Smooth muscle cell (in vitro differentiated cells): ENCODE measurements at regions not wholly inside any gene's neighbourhood (a gene's known extent, or its start where the extent isn't known, plus 50 kb on each side); places are given as distances from the start of the nearest gene placed in this dataset.

Experiments
- DNase-seq: peaks from one replicate; lab custom pipeline; 2025; ENCODE audit not compliant: unreplicated experiment; lab: John Stamatoyannopoulos, UW
- H2AFZ ChIP-seq: fragments of 200-600 bp; sonication (generic); 2 replicates; pipeline ENCODE4 v1.6.0; 2016; ENCODE audit warnings: antibody characterized with exemption, low read depth, mild to moderate bottlenecking
- H3F3A ChIP-seq: fragments of 200-600 bp; sonication (generic); 2 replicates; pipeline ENCODE4 v1.6.0; 2017; ENCODE audit warnings: antibody characterized with exemption, low read depth
- H3K27ac ChIP-seq: fragments of 200-600 bp; sonication (generic); 2 replicates; pipeline ENCODE4 v1.5.1; 2016; ENCODE audit warnings: low read depth, mild to moderate bottlenecking
- H3K27me3 ChIP-seq: fragments of 200-600 bp; sonication (generic); 2 replicates; pipeline ENCODE4 v1.6.1; 2016; ENCODE audit warnings: low read depth, mild to moderate bottlenecking
- H3K36me3 ChIP-seq: fragments of 200-600 bp; sonication (generic); 2 replicates; pipeline ENCODE4 v1.5.1; 2016; ENCODE audit warnings: low read depth
- H3K4me1 ChIP-seq: fragments of 200-600 bp; sonication (generic); 2 replicates; pipeline ENCODE4 v1.5.1; 2016; ENCODE audit warnings: low read depth
- H3K4me2 ChIP-seq: fragments of 200-600 bp; sonication (generic); 2 replicates; pipeline ENCODE4 v1.6.0; 2016; ENCODE audit warnings: mild to moderate bottlenecking
- H3K4me3 ChIP-seq: fragments of 200-600 bp; sonication (generic); 2 replicates; pipeline ENCODE4 v1.5.1; 2016; ENCODE audit warnings: mild to moderate bottlenecking
- H3K79me2 ChIP-seq: fragments of 200-600 bp; sonication (generic); 2 replicates; pipeline ENCODE4 v1.6.0; 2016; ENCODE audit warnings: low read depth, mild to moderate bottlenecking
- H3K9ac ChIP-seq: fragments of 200-600 bp; sonication (generic); 2 replicates; pipeline ENCODE4 v1.6.0; 2016; ENCODE audit warnings: low read depth
- H3K9me3 ChIP-seq: fragments of 200-600 bp; sonication (generic); replicated peaks from 2 replicates; pipeline ENCODE4 v1.5.1; 2016; ENCODE audit warnings: low read depth
- H4K20me1 ChIP-seq: fragments of 200-600 bp; sonication (generic); 2 replicates; pipeline ENCODE4 v1.6.0; 2016; ENCODE audit warnings: low read depth
- WGBS: methylation state at CpG from one replicate; pipeline ENCODE4 v1.1.7; 2016; ENCODE audit warnings: low lambda C conversion rate; 5-methylcytosine and 5-hydroxymethylcytosine counted together
- TF ChIP-seq, protein P1 (sequence below): fragments of 200-600 bp; sonication (generic); IDR thresholded peaks from 2 replicates; pipeline ENCODE4 v1.5.1; 2017; ENCODE audit warnings: borderline replicate concordance, mild to moderate bottlenecking, antibody characterized with exemption; ENCODE audit not compliant: insufficient read depth, poor library complexity, severe bottlenecking

DNA sequence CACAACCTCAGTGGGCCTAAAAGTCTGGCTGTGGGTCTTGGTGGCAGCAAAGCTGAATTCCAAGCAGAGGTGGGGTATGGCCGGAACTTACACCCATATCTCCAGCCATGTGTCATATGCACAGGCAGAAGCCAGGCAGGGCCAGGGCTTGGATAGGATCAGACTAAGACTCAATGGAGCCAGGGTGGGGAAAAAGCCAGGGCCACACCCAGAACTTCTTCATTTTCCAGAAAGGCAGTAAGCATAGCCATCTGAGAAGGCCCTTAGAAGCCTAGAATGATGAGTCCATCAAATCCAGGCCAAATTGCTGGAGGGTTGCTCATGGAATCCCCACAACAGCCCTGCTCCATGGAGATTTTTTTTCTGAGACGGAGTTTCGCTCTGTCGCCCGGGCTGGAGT is 116.2 kb upstream of the SRSF6 start:
- no peaks in the 10 kb centered on the region for H4K20me1 ChIP-seq
- no peak overlapping the region for H3K4me3 ChIP-seq
- no peaks in the 10 kb centered on the region for H3K79me2 ChIP-seq
- no peak overlapping the region for H3K27ac ChIP-seq
- no peaks in the 10 kb centered on the region for H3K27me3 ChIP-seq
- no peaks in the 10 kb centered on the region for H3K36me3 ChIP-seq
- no peak overlapping the region for H2AFZ ChIP-seq
- DNase-seq = no peak
- H3F3A ChIP-seq = no peaks in the 10 kb centered on the region
- no peak overlapping the region for H3K9ac ChIP-seq
- TF ChIP-seq, protein P1, sequence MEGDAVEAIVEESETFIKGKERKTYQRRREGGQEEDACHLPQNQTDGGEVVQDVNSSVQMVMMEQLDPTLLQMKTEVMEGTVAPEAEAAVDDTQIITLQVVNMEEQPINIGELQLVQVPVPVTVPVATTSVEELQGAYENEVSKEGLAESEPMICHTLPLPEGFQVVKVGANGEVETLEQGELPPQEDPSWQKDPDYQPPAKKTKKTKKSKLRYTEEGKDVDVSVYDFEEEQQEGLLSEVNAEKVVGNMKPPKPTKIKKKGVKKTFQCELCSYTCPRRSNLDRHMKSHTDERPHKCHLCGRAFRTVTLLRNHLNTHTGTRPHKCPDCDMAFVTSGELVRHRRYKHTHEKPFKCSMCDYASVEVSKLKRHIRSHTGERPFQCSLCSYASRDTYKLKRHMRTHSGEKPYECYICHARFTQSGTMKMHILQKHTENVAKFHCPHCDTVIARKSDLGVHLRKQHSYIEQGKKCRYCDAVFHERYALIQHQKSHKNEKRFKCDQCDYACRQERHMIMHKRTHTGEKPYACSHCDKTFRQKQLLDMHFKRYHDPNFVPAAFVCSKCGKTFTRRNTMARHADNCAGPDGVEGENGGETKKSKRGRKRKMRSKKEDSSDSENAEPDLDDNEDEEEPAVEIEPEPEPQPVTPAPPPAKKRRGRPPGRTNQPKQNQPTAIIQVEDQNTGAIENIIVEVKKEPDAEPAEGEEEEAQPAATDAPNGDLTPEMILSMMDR = no peak
- no peaks in the 10 kb centered on the region for H3K9me3 ChIP-seq
- H3K4me2 ChIP-seq = no peak overlapping the region
- H3K4me1 ChIP-seq = no peaks in the 10 kb centered on the region
- WGBS = 76% methylated on average over 5 of the region's 5 CpGs

DNA sequence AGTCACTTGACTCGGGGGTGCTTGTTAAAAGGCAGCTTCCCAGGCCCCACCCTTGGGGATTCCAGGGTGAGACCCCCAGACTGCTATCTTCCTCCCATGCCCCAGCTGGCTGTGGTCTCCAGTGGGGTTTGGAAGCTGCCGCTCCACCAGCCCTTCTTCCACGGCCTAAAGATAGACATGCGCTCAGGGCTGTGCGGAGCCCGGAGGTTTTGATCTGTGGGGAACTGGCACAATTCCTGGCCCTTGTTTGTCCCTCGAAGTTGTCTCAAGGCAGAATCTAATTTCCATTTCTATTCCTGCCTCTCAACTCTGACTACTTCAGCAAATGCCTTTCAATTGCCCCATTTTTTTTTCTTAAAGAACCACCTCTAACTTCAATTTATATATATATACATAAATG is 120.7 kb upstream of the SRSF6 start:
- Histone ChIP-seq H3K79me2 (no peaks in the 10 kb centered on the region), H3K9ac (no peak overlapping the region), H4K20me1 (no peaks in the 10 kb centered on the region), H3K9me3 (no peaks in the 10 kb centered on the region), H3K27ac (no peak overlapping the region), H3K4me2 (no peak overlapping the region), H3K36me3 (no peaks in the 10 kb centered on the region), H2AFZ (no peak overlapping the region), H3F3A (no peaks in the 10 kb centered on the region), H3K27me3 (no peaks in the 10 kb centered on the region), H3K4me3 (no peak overlapping the region), H3K4me1 (no peaks in the 10 kb centered on the region)
- WGBS = 93% methylated on average over 7 of the region's 7 CpGs
- DNase-seq = no peak
- TF ChIP-seq, protein P1 = no peak

DNA sequence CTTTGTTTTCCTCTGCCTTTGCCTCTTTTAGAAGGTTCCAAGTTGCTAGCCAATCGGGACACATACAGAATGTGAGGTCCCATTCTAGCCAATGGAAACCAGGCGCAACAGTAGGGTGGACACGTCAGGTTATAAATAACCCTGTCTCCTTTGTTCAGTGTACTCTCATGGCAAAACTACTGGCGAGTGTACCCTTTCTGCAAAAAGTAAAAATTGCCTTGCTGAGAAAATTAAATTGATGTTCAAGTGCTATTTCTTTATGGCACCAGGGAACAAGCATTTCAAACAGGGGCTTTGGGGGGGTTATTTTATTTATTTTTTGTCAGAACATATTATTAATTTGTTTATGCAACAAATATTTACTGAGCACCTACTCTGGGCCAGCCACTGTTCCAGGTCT is 123.6 kb upstream of the SRSF6 start:
- TF ChIP-seq, protein P1 = no peak
- no peak overlapping the region for H3K4me2 ChIP-seq
- no peaks in the 10 kb centered on the region for H3K9me3 ChIP-seq
- H3K79me2 ChIP-seq = no peaks in the 10 kb centered on the region
- H3K9ac ChIP-seq = no peak overlapping the region
- no peaks in the 10 kb centered on the region for H4K20me1 ChIP-seq
- no peak overlapping the region for H2AFZ ChIP-seq
- no peak for DNase-seq
- H3K36me3 ChIP-seq = no peaks in the 10 kb centered on the region
- H3K27me3 ChIP-seq = no peaks in the 10 kb centered on the region
- H3K4me1 ChIP-seq = no peaks in the 10 kb centered on the region
- no peaks in the 10 kb centered on the region for H3F3A ChIP-seq
- no peak overlapping the region for H3K27ac ChIP-seq
- no peak overlapping the region for H3K4me3 ChIP-seq
- 66% methylated on average over 4 of the region's 4 CpGs for WGBS

DNA sequence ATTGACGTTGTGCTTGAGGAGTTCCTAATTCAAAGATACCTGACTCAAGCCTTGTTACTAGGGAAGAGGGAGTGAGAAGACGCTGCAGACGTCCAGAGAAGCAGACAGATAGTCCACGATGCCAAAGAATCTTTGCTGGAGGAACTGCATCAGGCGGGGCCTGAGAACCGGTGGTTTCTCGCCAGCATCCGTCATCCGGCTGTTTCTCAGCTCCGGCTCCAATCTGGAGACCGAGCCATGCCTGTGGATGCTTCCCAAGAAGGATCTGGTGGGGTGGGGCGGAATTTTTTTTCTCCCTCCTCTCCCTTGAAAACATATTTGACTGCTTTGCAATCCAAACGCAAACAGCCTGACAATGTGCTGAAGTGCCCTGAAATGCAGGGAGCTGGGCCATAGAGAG is 125.8 kb upstream of the SRSF6 start:
- DNase-seq = no peak
- TF ChIP-seq, protein P1 = no peak
- no peaks in the 10 kb centered on the region for H3K4me1 ChIP-seq
- H3K4me3 ChIP-seq = no peak overlapping the region
- no peak overlapping the region for H3K4me2 ChIP-seq
- H3K79me2 ChIP-seq = no peaks in the 10 kb centered on the region
- H3F3A ChIP-seq = no peaks in the 10 kb centered on the region
- H3K9ac ChIP-seq = no peak overlapping the region
- WGBS = 79% methylated on average over 13 of the region's 13 CpGs
- no peak overlapping the region for H3K27ac ChIP-seq
- no peaks in the 10 kb centered on the region for H4K20me1 ChIP-seq
- no peaks in the 10 kb centered on the region for H3K9me3 ChIP-seq
- H2AFZ ChIP-seq = no peak overlapping the region
- no peaks in the 10 kb centered on the region for H3K27me3 ChIP-seq
- no peaks in the 10 kb centered on the region for H3K36me3 ChIP-seq
